Non-pigmented ciliary epithelial cell (primary cell): ENCODE measurements at regions not wholly inside any gene's neighbourhood (a gene's known extent, or its start where the extent isn't known, plus 50 kb on each side); places are given as distances from the start of the nearest gene placed in this dataset.
"Not testable (repeated sequence)": the region's sequence is repeated elsewhere in the genome, so short reads cannot be mapped to it uniquely, and the experiment has no call there.

Experiments
- DNase-seq: peaks from one replicate; pipeline ENCODE4 v3.0.0-alpha.2; 2010; ENCODE audit warnings: low read depth

GRCh38 chr1:229013981-229014380, 256.9 kb upstream of the RAB4A start:
- no peak for DNase-seq

GRCh38 chr1:229015806-229016205, 255.1 kb upstream of the RAB4A start:
- no peak for DNase-seq

GRCh38 chr1:229017091-229017490, 253.8 kb upstream of the RAB4A start:
- no peak for DNase-seq

- no peak for DNase-seq
These were observed 252.1 kb upstream of the RAB4A start for GRCh38 chr1:229018674-229019295.

- no peak for DNase-seq
These were observed 251.1 kb upstream of the RAB4A start for GRCh38 chr1:229019663-229020271.

GRCh38 chr1:229021034-229021433, 249.9 kb upstream of the RAB4A start:
- not testable (repeated sequence) for DNase-seq

GRCh38 chr1:229022595-229023333, 248.1 kb upstream of the RAB4A start:
- DNase-seq: no peak

- DNase-seq: no peak
These were observed 247.1 kb upstream of the RAB4A start for GRCh38 chr1:229023651-229024300.

GRCh38 chr1:229024528-229025130, 246.3 kb upstream of the RAB4A start:
- peak; percentile 72 for DNase-seq

GRCh38 chr1:229025576-229025975, 245.3 kb upstream of the RAB4A start:
- no peak for DNase-seq

GRCh38 chr1:229027158-229027557, 243.8 kb upstream of the RAB4A start:
- DNase-seq: no peak

GRCh38 chr1:229027622-229028182, 243.2 kb upstream of the RAB4A start:
- peak; percentile 15 for DNase-seq

- no peak for DNase-seq
These were observed 242.4 kb upstream of the RAB4A start for GRCh38 chr1:229028544-229028943.

- no peak for DNase-seq
These were observed 241.7 kb upstream of the RAB4A start for GRCh38 chr1:229028987-229029878.

GRCh38 chr1:229029879-229030235, 241.1 kb upstream of the RAB4A start:
- DNase-seq: no peak

GRCh38 chr1:229030630-229031029, 240.3 kb upstream of the RAB4A start:
- DNase-seq: no peak

GRCh38 chr1:229031061-229031460, 239.8 kb upstream of the RAB4A start:
- DNase-seq: no peak

GRCh38 chr1:229031481-229032341, 239.2 kb upstream of the RAB4A start:
- no peak for DNase-seq

- no peak for DNase-seq
These were observed 238.5 kb upstream of the RAB4A start for GRCh38 chr1:229032375-229032774.

- no peak for DNase-seq
These were observed 237.4 kb upstream of the RAB4A start for GRCh38 chr1:229033480-229033879.
